ENCODE measurements at regions not wholly inside any gene's neighbourhood (a gene's known extent, or its start where the extent isn't known, plus 50 kb on each side); places are given as distances from the start of the nearest gene placed in this dataset.
"Not testable (repeated sequence)": the region's sequence is repeated elsewhere in the genome, so short reads cannot be mapped to it uniquely, and the experiment has no call there.

- DNase-seq (ENCODE audit: low read depth in 1 of 2, low spot score in 1 of 2) = no peak
- TF ChIP-seq JUND (IDR thresholded peaks at IDR 0.05; ENCODE audit: low read depth) = no peak
- in situ Hi-C loops (cut with HindIII; ENCODE audit: low pct_unique_long_range_greater_than_20kb, low sequenced_read_pairs) = no loop called here
Measured at GRCh38 chr17:82998637-82999036, 80.8 kb upstream of the METRNL start.

GRCh38 chr17:83000738-83001137, 78.7 kb upstream of the METRNL start:
- in situ Hi-C loops (cut with HindIII; ENCODE audit: low pct_unique_long_range_greater_than_20kb, low sequenced_read_pairs) = no loop called here
- TF ChIP-seq JUND (IDR thresholded peaks at IDR 0.05; ENCODE audit: low read depth) = no peak
- no peak for DNase-seq (ENCODE audit: low read depth in 1 of 2, low spot score in 1 of 2)

DNA sequence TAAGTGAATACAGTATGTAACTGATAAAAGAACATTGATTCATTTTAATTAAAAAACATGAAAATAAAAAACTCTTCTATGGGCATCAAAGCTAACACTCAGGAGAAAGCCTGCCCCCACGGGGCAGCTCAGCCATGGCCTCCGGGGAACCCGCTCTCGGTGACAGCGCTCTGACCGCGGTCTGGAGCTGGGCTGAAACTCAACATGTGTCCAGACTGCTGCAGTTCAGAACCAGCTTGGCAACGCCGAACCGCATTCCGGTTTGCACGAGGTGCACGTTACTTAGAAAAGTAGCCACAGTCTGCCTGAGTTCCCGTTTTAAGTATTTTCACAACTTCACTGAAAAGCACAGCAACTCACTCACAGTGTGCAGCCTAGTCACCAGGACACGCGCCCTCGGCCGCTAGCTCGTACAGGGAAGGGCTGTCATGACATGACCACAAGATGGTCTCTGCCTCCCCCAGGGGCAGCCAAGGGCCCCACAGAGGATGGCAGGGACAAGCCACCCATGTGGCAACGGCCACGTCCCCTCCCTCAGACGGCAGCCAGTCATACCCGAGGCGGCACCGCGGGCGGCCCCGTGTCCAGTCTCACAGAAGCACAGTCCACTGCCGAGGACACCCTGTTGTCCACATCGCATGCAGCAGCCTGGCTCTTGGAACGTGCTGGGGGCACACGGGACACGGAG, 77.1 kb upstream of the METRNL start:
- no peak for TF ChIP-seq JUND (IDR thresholded peaks at IDR 0.05; ENCODE audit: low read depth)
- in situ Hi-C loops (cut with HindIII; ENCODE audit: low pct_unique_long_range_greater_than_20kb, low sequenced_read_pairs) = no loop called here
- no peak for DNase-seq (ENCODE audit: low read depth in 1 of 2, low spot score in 1 of 2)

GRCh38 chr17:83004791-83005380, 74.5 kb upstream of the METRNL start:
- TF ChIP-seq JUND (IDR thresholded peaks at IDR 0.05; ENCODE audit: low read depth) = no peak
- in situ Hi-C loops (cut with HindIII; ENCODE audit: low pct_unique_long_range_greater_than_20kb, low sequenced_read_pairs) = no loop called here
- peak in 1 of 2 experiments; percentile 6 for DNase-seq (ENCODE audit: low read depth in 1 of 2, low spot score in 1 of 2)

- no peak for TF ChIP-seq JUND (IDR thresholded peaks at IDR 0.05; ENCODE audit: low read depth)
- DNase-seq (ENCODE audit: low read depth in 1 of 2, low spot score in 1 of 2) = peak in 1 of 2 experiments; percentile 0
- in situ Hi-C loops (cut with HindIII; ENCODE audit: low pct_unique_long_range_greater_than_20kb, low sequenced_read_pairs) = no loop called here
Measured at GRCh38 chr17:83005639-83006038, 73.8 kb upstream of the METRNL start.

DNA sequence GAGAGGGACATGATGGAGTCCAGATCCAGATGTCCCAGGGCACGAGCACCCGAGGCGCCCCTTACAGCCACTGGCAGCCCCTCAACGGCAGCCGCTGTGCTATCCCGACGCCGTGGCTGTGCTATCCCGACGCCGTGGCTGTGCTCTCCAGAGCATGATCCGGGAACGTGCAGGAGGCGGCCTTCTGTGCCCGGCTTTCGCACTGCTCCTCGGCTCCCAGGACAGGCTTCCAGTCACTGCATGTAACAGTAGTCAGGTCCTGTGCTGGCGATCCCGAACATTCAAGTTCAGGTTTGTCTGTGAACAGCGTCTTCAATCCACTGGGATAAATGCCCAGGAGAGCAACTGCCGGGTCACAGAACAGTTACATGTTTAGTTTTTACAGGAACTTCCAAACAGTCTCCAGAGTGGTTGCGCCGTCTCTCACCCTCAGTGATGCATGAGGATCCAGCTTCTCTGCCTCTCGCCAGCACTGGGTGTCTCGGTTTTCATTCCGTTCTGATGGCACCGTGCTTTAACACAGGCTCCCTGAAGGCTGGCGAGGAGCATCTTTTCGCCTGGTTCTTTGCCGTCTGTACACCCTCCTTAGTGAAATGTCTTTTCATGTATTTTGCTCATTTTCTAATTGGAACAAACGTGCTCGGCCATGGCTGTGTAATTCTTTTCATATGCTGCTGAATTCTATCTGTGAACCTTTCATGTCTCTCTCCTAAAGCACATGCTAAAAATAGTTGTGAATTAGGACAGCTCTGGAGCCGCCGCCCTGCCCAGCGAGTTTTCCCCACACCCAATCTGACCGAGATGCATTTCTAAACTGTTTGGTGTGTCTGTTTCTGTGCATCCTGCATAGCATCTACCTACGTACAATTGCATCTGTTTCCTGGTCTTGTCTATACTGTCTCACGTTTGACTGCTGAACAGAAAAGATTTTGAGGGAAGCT, 72.6 kb upstream of the METRNL start:
- TF ChIP-seq JUND (IDR thresholded peaks at IDR 0.05; ENCODE audit: low read depth) = no peak
- peak in 1 of 2 experiments; percentile 13 for DNase-seq (ENCODE audit: low read depth in 1 of 2, low spot score in 1 of 2)
- in situ Hi-C loops (cut with HindIII; ENCODE audit: low pct_unique_long_range_greater_than_20kb, low sequenced_read_pairs) = no loop called here

GRCh38 chr17:83007504-83008185, 71.8 kb upstream of the METRNL start:
- TF ChIP-seq JUND (IDR thresholded peaks at IDR 0.05; ENCODE audit: low read depth) = no peak
- peak in 1 of 2 experiments; percentile 9 for DNase-seq (ENCODE audit: low read depth in 1 of 2, low spot score in 1 of 2)
- in situ Hi-C loops (cut with HindIII; ENCODE audit: low pct_unique_long_range_greater_than_20kb, low sequenced_read_pairs) = no loop called here

DNA sequence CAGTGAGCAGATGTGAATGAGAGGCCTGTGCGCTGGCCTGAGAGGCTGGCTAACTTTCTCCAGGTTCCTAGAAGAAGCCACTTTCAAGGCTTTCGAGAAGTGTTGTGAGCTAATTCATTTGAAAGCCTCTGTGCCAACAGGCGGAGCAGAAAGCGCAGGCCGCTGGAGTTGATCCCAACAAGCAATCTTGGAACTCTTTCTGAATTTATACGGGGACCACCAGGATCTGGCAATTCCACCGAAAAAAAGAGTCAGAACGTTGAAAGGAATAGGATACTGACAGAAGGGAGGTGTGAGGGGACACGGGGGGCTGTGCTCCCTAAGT, 71.3 kb upstream of the METRNL start:
- peak in 1 of 2 experiments; percentile 1 for DNase-seq (ENCODE audit: low read depth in 1 of 2, low spot score in 1 of 2)
- in situ Hi-C loops (cut with HindIII; ENCODE audit: low pct_unique_long_range_greater_than_20kb, low sequenced_read_pairs) = no loop called here
- no peak for TF ChIP-seq JUND (IDR thresholded peaks at IDR 0.05; ENCODE audit: low read depth)

- in situ Hi-C loops (cut with HindIII; ENCODE audit: low pct_unique_long_range_greater_than_20kb, low sequenced_read_pairs) = no loop called here
- no peak for TF ChIP-seq JUND (IDR thresholded peaks at IDR 0.05; ENCODE audit: low read depth)
- peak in 1 of 2 experiments; percentile 13 for DNase-seq (ENCODE audit: low read depth in 1 of 2, low spot score in 1 of 2)
Measured at GRCh38 chr17:83008526-83008925, 70.9 kb upstream of the METRNL start.

DNA sequence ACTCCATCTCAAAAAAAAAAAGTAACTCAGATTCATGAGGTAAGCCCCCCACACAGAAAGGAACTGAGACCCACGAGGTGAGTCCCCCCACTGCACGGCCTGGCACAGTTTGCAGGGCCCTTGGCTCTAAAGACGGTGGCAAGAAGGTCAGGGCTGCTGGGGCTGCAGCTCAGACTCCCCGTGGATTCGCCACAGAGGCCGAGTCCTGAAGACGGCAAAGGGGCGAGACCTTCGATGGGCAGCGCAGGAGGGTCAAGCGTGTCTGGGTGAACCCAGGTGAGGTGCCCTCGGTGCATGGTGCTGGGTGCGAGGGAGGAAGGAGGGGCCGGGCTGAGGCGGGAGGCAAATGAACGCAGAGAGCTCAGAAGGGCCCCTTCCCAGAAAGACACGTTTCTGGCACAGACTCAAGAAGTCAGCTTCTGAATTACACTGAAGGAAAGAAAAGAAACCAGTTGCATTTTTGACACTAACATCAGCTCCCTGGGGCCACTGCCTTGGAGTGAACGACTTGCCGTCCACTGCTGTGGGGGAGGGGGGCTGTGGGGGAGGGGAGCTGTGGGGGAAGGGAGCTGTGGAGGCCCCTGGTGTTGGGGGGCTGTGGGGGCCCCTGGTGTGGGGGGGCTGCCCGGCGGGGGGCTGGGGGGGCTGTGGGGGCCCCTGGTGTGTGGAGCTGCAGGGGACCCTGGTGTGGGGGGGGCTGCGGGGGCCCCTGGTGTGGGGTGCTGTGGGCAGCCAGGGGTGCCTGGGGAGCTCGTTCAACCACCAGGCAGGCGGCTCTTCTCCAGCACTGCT, 69.8 kb upstream of the METRNL start:
- DNase-seq (ENCODE audit: low read depth in 1 of 2, low spot score in 1 of 2) = peak in 1 of 2 experiments; percentile 18
- no peak for TF ChIP-seq JUND (IDR thresholded peaks at IDR 0.05; ENCODE audit: low read depth)
- in situ Hi-C loops (cut with HindIII; ENCODE audit: low pct_unique_long_range_greater_than_20kb, low sequenced_read_pairs) = no loop called here

DNA sequence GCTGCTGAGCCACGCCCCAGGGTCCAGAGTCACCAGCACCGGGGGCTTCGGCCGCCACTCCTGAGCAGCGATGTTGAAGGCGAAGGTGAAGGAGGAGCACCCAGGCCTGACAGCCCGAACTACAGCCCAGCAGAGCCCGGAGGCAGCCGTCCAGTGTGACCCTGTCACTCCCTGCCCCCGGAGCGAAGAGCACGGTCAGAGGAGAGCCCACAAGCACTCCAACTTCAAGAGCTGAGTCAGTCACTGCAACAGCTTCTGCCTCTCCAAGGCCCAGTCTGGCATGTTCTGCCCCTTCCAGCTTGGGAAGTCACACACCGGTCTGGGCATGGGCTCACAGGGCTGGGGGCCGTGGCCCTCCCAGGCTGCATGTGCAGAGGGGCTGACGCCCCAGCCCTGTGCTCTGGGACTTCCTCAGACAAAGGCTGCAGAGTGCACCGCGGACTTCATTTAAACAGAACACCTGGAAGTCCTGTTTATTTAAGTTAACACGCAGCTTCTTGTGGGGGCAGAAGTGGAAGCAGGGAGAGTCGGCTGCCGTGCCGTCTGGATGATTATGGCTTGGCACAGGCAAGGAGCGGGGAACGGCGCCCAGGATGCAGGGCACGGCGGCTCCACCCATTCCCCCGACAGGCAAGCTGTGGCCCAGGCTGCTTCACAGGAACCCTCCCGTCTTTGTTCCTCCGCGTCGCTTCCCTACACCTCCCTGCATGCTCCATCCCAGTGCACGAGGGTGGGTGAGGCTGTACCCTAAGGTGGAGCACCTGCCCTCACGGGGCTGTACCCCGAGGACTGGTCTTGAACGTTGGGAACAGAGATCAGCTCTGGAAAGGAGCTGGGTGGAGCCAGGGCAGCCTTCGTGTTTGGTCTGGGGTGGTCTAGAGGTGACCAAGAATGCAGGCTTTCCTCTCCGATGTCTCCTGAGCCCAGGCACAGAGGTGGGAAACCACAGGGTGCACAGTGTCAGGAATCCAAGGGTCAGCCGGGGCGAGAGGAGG, 68.9 kb upstream of the METRNL start:
- in situ Hi-C loops (cut with HindIII; ENCODE audit: low pct_unique_long_range_greater_than_20kb, low sequenced_read_pairs) = no loop called here
- DNase-seq (ENCODE audit: low read depth in 1 of 2, low spot score in 1 of 2) = peak in 1 of 2 experiments; percentile 5
- no peak for TF ChIP-seq JUND (IDR thresholded peaks at IDR 0.05; ENCODE audit: low read depth)

DNA sequence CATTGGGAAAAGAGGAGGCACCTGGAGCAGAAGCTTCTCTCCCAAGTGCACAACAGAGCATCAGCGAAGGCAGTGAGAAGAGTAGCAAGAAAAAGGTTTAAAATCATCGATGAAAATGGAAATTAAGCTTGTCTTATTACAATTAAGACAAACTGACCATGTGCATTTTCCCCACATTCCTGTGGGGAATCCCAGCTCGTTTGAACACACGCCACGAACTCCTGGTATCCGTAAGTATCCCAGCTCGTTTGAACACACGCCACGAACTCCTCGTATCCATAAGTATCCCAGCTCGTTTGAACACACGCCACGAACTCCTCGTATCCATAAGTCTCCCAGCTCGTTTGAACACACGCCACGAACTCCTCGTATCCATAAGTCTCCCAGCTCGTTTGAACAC, 67.7 kb upstream of the METRNL start:
- in situ Hi-C loops (cut with HindIII; ENCODE audit: low pct_unique_long_range_greater_than_20kb, low sequenced_read_pairs); DNase-seq (ENCODE audit: low read depth in 1 of 2, low spot score in 1 of 2): not testable (repeated sequence)
